HEK293 (cell line): ENCODE measurements at regions not wholly inside any gene's neighbourhood (a gene's known extent, or its start where the extent isn't known, plus 50 kb on each side); places are given as distances from the start of the nearest gene placed in this dataset.

Experiments used
- HOXA7 ChIP-seq: sonication (generic); formaldehyde crosslinking; IDR thresholded peaks from 2 replicates; pipeline ENCODE4 v1.8.1; 2022; ENCODE audit warnings: missing genetic modification reagents, borderline replicate concordance
- MYNN ChIP-seq: fragments of 450-650 bp; formaldehyde crosslinking; IDR thresholded peaks from 2 replicates; pipeline ENCODE4 v1.5.1; 2016; ENCODE audit warnings: missing biosample characterization, missing genetic modification characterization, borderline replicate concordance
- ZBTB7A ChIP-seq: fragments of 450-650 bp; formaldehyde crosslinking; IDR thresholded peaks from 2 replicates; pipeline ENCODE4 v1.5.1; 2016; ENCODE audit warnings: low read depth, missing biosample characterization, missing genetic modification characterization
- ZNF174 ChIP-seq: fragments of 450-650 bp; formaldehyde crosslinking; IDR thresholded peaks from 2 replicates; pipeline ENCODE4 v1.5.0; 2017; ENCODE audit warnings: missing biosample characterization, mild to moderate bottlenecking, missing genetic modification characterization
- ZNF274 ChIP-seq, 2 experiments: fragments of 200-500 bp in 1 of 2; fragments of 450-650 bp in 1 of 2; sonication (Bioruptor generic) in 1 of 2; formaldehyde crosslinking in 1 of 2; IDR thresholded peaks; 2 replicates each; pipeline versions ENCODE4 v1.5.1 to v1.6.1; 2014 to 2016; ENCODE audit warnings: borderline replicate concordance in 1 of 2, inconsistent platforms in 1 of 2, low read length in 1 of 2, missing biosample characterization in 1 of 2, missing genetic modification characterization in 1 of 2
- ZNF677 ChIP-seq: fragments of 450-650 bp; IDR thresholded peaks from 2 replicates; pipeline ENCODE4 v1.5.0; 2018; ENCODE audit warnings: missing biosample characterization, mild to moderate bottlenecking, missing genetic modification characterization, moderate library complexity
- TF ChIP-seq, protein P1 (sequence below): fragments of 450-650 bp; formaldehyde crosslinking; IDR thresholded peaks from 2 replicates; pipeline ENCODE4 v1.5.1; 2016; ENCODE audit warnings: missing biosample characterization, missing genetic modification characterization
- TF ChIP-seq, protein P2 (sequence below): fragments of 450-650 bp; formaldehyde crosslinking; IDR thresholded peaks from 2 replicates; pipeline ENCODE4 v1.5.1; 2016; ENCODE audit warnings: missing biosample characterization, missing genetic modification characterization, low read depth
- TF ChIP-seq, protein P3 (sequence below): fragments of 450-650 bp; formaldehyde crosslinking; IDR thresholded peaks from 2 replicates; pipeline ENCODE4 v1.5.1; 2016; ENCODE audit warnings: missing biosample characterization, missing genetic modification characterization

DNA sequence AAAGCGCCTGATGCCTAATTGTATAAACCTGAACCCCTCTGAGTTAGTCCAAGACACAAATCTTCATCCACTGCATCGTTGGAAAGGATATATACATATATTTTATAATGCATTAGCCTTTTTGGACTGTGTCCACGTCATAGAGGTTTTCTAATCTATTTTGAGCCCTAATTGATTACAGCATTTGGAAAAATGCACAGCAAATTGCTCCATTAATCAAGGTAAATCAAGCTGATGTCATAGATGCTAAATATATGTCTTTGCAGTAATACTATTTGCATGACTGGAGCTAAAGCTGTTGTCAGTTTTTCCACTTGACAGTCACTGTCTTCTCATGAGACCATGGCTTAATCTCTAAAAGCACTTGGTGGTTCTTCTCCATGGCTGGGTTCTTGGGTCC lies 483.5 kb upstream of the TNC start:
- no peak for TF ChIP-seq ZBTB7A (tag by site-specific recombination)
- TF ChIP-seq ZNF677 = no peak
- TF ChIP-seq, protein P1, sequence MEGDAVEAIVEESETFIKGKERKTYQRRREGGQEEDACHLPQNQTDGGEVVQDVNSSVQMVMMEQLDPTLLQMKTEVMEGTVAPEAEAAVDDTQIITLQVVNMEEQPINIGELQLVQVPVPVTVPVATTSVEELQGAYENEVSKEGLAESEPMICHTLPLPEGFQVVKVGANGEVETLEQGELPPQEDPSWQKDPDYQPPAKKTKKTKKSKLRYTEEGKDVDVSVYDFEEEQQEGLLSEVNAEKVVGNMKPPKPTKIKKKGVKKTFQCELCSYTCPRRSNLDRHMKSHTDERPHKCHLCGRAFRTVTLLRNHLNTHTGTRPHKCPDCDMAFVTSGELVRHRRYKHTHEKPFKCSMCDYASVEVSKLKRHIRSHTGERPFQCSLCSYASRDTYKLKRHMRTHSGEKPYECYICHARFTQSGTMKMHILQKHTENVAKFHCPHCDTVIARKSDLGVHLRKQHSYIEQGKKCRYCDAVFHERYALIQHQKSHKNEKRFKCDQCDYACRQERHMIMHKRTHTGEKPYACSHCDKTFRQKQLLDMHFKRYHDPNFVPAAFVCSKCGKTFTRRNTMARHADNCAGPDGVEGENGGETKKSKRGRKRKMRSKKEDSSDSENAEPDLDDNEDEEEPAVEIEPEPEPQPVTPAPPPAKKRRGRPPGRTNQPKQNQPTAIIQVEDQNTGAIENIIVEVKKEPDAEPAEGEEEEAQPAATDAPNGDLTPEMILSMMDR (tag by site-specific recombination) = no peak
- TF ChIP-seq HOXA7 = no peak
- TF ChIP-seq ZNF274 (IDR thresholded peaks at IDR 0.05; ENCODE audit: low read length) = no peak
- no peak for TF ChIP-seq ZNF274 (tag by site-specific recombination; IDR thresholded peaks at IDR 0.05; ENCODE audit: borderline replicate concordance)
- TF ChIP-seq, protein P2, sequence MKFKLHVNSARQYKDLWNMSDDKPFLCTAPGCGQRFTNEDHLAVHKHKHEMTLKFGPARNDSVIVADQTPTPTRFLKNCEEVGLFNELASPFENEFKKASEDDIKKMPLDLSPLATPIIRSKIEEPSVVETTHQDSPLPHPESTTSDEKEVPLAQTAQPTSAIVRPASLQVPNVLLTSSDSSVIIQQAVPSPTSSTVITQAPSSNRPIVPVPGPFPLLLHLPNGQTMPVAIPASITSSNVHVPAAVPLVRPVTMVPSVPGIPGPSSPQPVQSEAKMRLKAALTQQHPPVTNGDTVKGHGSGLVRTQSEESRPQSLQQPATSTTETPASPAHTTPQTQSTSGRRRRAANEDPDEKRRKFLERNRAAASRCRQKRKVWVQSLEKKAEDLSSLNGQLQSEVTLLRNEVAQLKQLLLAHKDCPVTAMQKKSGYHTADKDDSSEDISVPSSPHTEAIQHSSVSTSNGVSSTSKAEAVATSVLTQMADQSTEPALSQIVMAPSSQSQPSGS (tag by site-specific recombination) = no peak
- TF ChIP-seq, protein P3, sequence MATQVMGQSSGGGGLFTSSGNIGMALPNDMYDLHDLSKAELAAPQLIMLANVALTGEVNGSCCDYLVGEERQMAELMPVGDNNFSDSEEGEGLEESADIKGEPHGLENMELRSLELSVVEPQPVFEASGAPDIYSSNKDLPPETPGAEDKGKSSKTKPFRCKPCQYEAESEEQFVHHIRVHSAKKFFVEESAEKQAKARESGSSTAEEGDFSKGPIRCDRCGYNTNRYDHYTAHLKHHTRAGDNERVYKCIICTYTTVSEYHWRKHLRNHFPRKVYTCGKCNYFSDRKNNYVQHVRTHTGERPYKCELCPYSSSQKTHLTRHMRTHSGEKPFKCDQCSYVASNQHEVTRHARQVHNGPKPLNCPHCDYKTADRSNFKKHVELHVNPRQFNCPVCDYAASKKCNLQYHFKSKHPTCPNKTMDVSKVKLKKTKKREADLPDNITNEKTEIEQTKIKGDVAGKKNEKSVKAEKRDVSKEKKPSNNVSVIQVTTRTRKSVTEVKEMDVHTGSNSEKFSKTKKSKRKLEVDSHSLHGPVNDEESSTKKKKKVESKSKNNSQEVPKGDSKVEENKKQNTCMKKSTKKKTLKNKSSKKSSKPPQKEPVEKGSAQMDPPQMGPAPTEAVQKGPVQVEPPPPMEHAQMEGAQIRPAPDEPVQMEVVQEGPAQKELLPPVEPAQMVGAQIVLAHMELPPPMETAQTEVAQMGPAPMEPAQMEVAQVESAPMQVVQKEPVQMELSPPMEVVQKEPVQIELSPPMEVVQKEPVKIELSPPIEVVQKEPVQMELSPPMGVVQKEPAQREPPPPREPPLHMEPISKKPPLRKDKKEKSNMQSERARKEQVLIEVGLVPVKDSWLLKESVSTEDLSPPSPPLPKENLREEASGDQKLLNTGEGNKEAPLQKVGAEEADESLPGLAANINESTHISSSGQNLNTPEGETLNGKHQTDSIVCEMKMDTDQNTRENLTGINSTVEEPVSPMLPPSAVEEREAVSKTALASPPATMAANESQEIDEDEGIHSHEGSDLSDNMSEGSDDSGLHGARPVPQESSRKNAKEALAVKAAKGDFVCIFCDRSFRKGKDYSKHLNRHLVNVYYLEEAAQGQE (tag by site-specific recombination) = no peak
- no peak for TF ChIP-seq MYNN (tag by site-specific recombination)
- TF ChIP-seq ZNF174 (tag by site-specific recombination) = no peak
